ENCODE measurements at regions not wholly inside any gene's neighbourhood (a gene's known extent, or its start where the extent isn't known, plus 50 kb on each side); places are given as distances from the start of the nearest gene placed in this dataset.

GRCh38 chr13:80134346-80134745 lies 206.6 kb downstream of the SPRY2 start:
- no peaks in the 10 kb centered on the region for H4K20me1 ChIP-seq (ENCODE audit: insufficient read depth)
- no peak overlapping the region for H2AFZ ChIP-seq
- no peak overlapping the region for H3K4me3 ChIP-seq
- CTCF ChIA-PET: no interaction called here
- H3K9me2 ChIP-seq (ENCODE audit: insufficient read depth): no peaks in the 10 kb centered on the region
- no peak overlapping the region for H3K4me2 ChIP-seq
- no peaks in the 10 kb centered on the region for H3K27me3 ChIP-seq (ENCODE audit: insufficient read depth, low read depth)
- H3K36me3 ChIP-seq (ENCODE audit: low read depth): no peaks in the 10 kb centered on the region
- no peaks in the 10 kb centered on the region for H3K79me2 ChIP-seq (ENCODE audit: low read depth)
- no peaks in the 10 kb centered on the region for H3K9me3 ChIP-seq (ENCODE audit: insufficient read depth, low read depth)
- peaks cover 17% of the 10 kb centered on the region; the same call in 1 of the 2 replicates for H3F3A ChIP-seq (ENCODE audit: insufficient read depth, low read depth)
- DNase-seq: no peak
- peaks cover 44% of the 10 kb centered on the region for H3K4me1 ChIP-seq (replicated peaks; ENCODE audit: insufficient read depth)
- H3K27ac ChIP-seq: no peak overlapping the region
- no peak for TF ChIP-seq EZH2 (IDR thresholded peaks at IDR 0.05; ENCODE audit: low read depth)
- TF ChIP-seq CTCF (conservative IDR thresholded peaks at IDR 0.05): no peak
- POLR2A ChIA-PET (ENCODE audit: unreplicated experiment): no interaction called here
- BruUV-seq (replicated peaks): no TSS peak
- intact Hi-C loops (cut with micrococcal nuclease; ENCODE audit: unreplicated experiment): loop anchor here (5.0 kb wide), 2 partner anchors 103 to 357 kb away; no protein-coding TSS in a partner anchor

GRCh38 chr13:80133631-80134261 lies 207.2 kb downstream of the SPRY2 start:
- no peak for DNase-seq
- peaks cover 15% of the 10 kb centered on the region; the same call in 1 of the 2 replicates for H3F3A ChIP-seq (ENCODE audit: insufficient read depth, low read depth)
- H3K27me3 ChIP-seq (ENCODE audit: insufficient read depth, low read depth): no peaks in the 10 kb centered on the region
- no peaks in the 10 kb centered on the region for H4K20me1 ChIP-seq (ENCODE audit: insufficient read depth)
- intact Hi-C loops (cut with micrococcal nuclease; ENCODE audit: unreplicated experiment): loop anchor here (1.0 to 5.0 kb wide), 4 partner anchors 103 to 356 kb away; partner anchors contain the start of gene SPRY2
- TF ChIP-seq CTCF (conservative IDR thresholded peaks at IDR 0.05) (no peak), EZH2 (IDR thresholded peaks at IDR 0.05; ENCODE audit: low read depth) (no peak)
- H3K4me2 ChIP-seq: peak overlapping the region; percentile 78
- no peaks in the 10 kb centered on the region for H3K9me3 ChIP-seq (ENCODE audit: insufficient read depth, low read depth)
- ChIA-PET CTCF (no interaction called here), POLR2A (ENCODE audit: unreplicated experiment) (interaction anchor here (0.7 kb wide), 1 partner anchor 42 kb away, joined by 3 read pairs; no protein-coding TSS in a partner anchor)
- H3K4me1 ChIP-seq (replicated peaks; ENCODE audit: insufficient read depth): peaks cover 38% of the 10 kb centered on the region
- H3K36me3 ChIP-seq (ENCODE audit: low read depth): no peaks in the 10 kb centered on the region
- H3K9me2 ChIP-seq (ENCODE audit: insufficient read depth): no peaks in the 10 kb centered on the region
- H3K27ac ChIP-seq: 0 out of 2 replicates have a peak overlapping the region, but pooled peaks have one; percentile 47
- BruUV-seq (replicated peaks): no TSS peak
- H2AFZ ChIP-seq: no peak overlapping the region; the same call in 1 of the 2 replicates
- H3K79me2 ChIP-seq (ENCODE audit: low read depth): no peaks in the 10 kb centered on the region
- peak overlapping the region; percentile 46; the same call in 1 of the 2 replicates for H3K4me3 ChIP-seq

- peak overlapping the region; percentile 47 for H3K27ac ChIP-seq
- ChIA-PET CTCF (no interaction called here), POLR2A (ENCODE audit: unreplicated experiment) (interaction anchor here (0.6 to 0.7 kb wide), 2 partner anchors 42 to 118 kb away, joined by 3 to 7 read pairs; no protein-coding TSS in a partner anchor)
- peaks cover 15% of the 10 kb centered on the region; the same call in 1 of the 2 replicates for H3F3A ChIP-seq (ENCODE audit: insufficient read depth, low read depth)
- DNase-seq: peak; percentile 36 to 81
- H3K4me2 ChIP-seq: peak overlapping the region; percentile 78
- no peaks in the 10 kb centered on the region for H3K27me3 ChIP-seq (ENCODE audit: insufficient read depth, low read depth)
- BruUV-seq (replicated peaks): no TSS peak
- H3K4me1 ChIP-seq (replicated peaks; ENCODE audit: insufficient read depth): peaks cover 35% of the 10 kb centered on the region
- no peaks in the 10 kb centered on the region for H3K9me2 ChIP-seq (ENCODE audit: insufficient read depth)
- intact Hi-C loops (cut with micrococcal nuclease; ENCODE audit: unreplicated experiment): loop anchor here (1.0 to 5.0 kb wide), 5 partner anchors 47 to 356 kb away; partner anchors contain the start of gene SPRY2
- TF ChIP-seq EZH2 (IDR thresholded peaks at IDR 0.05; ENCODE audit: low read depth) (no peak), CTCF (conservative IDR thresholded peaks at IDR 0.05) (no peak)
- H3K4me3 ChIP-seq: peak overlapping the region; percentile 46
- H2AFZ ChIP-seq: peak overlapping the region; percentile 79
- no peaks in the 10 kb centered on the region for H3K36me3 ChIP-seq (ENCODE audit: low read depth)
- H3K79me2 ChIP-seq (ENCODE audit: low read depth): no peaks in the 10 kb centered on the region
- H3K9me3 ChIP-seq (ENCODE audit: insufficient read depth, low read depth): no peaks in the 10 kb centered on the region
- H4K20me1 ChIP-seq (ENCODE audit: insufficient read depth): no peaks in the 10 kb centered on the region
These were observed 208.0 kb downstream of the SPRY2 start for GRCh38 chr13:80132741-80133601.
